Activated CD8-positive, alpha-beta memory T cell treated with anti-CD3 and anti-CD28 coated beads for 4 hours (primary cell): ENCODE measurements at regions not wholly inside any gene's neighbourhood (a gene's known extent, or its start where the extent isn't known, plus 50 kb on each side); places are given as distances from the start of the nearest gene placed in this dataset.

Source experiments
- DNase-seq, 2 donors: peaks; one replicate each; pipeline ENCODE4 v3.0.0-alpha.2; 2020; ENCODE audit warnings: low read depth in 2 of 2

GRCh38 chrX:9147726-9148125 lies 113.8 kb upstream of the FAM9B start:
- no peak for DNase-seq

GRCh38 chrX:9148615-9149399 lies 114.9 kb upstream of the FAM9B start:
- no peak for DNase-seq

GRCh38 chrX:9149501-9150245 lies 115.7 kb upstream of the FAM9B start:
- no peak for DNase-seq

DNA sequence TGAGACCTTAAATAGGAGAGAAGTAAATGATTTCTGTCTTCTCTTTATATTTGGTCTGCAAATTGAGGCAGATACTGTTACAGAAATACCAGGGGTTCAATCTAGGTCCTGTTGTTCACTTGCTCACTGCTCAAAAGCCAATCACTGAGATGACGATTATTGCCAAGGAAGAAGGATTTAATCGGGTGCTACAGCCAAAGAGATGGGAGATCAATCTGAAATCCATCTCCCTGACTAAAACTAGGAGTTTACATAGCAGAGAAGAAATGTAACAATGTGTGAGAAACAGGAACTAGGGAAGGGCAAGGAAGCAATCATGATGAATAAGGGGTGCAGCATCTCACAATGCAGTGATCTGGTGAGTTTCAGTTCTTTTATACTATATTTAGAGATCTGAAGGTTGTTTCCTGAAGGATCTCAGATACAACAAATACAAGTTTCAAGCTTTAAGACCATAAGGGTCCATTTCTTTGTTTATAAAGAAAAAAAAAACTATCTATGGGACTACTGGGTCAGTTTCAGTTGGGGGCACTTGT lies 117.9 kb upstream of the FAM9B start:
- DNase-seq: no peak

GRCh38 chrX:9153300-9153699 lies 119.4 kb upstream of the FAM9B start:
- DNase-seq: no peak

- no peak for DNase-seq
These were observed 124.7 kb upstream of the FAM9B start for GRCh38 chrX:9158611-9159010.

- DNase-seq: no peak
These were observed 126.9 kb upstream of the FAM9B start for GRCh38 chrX:9160698-9161329.

DNA sequence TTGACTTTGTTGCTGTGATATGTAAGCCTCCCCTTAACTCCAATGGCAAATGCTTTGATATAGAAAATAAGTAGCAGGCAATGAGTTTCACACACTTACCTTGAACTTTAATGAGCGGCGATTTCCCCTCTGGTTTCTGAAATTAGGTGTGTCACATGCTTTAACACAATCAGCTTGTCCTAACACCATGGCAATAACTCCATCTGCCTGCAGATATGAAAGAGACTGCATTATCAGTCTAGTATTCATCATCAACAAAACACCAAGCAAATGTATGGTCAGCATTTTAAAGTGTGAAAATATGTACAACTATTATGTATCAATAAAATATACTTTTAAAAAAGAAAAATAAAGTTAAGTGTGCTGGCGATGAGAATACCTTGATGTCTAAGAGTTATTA lies 128.8 kb upstream of the FAM9B start:
- DNase-seq: no peak

GRCh38 chrX:9163214-9163709 lies 129.3 kb upstream of the FAM9B start:
- no peak for DNase-seq

- no peak for DNase-seq
These were observed 130.2 kb upstream of the FAM9B start for GRCh38 chrX:9164086-9164485.

DNA sequence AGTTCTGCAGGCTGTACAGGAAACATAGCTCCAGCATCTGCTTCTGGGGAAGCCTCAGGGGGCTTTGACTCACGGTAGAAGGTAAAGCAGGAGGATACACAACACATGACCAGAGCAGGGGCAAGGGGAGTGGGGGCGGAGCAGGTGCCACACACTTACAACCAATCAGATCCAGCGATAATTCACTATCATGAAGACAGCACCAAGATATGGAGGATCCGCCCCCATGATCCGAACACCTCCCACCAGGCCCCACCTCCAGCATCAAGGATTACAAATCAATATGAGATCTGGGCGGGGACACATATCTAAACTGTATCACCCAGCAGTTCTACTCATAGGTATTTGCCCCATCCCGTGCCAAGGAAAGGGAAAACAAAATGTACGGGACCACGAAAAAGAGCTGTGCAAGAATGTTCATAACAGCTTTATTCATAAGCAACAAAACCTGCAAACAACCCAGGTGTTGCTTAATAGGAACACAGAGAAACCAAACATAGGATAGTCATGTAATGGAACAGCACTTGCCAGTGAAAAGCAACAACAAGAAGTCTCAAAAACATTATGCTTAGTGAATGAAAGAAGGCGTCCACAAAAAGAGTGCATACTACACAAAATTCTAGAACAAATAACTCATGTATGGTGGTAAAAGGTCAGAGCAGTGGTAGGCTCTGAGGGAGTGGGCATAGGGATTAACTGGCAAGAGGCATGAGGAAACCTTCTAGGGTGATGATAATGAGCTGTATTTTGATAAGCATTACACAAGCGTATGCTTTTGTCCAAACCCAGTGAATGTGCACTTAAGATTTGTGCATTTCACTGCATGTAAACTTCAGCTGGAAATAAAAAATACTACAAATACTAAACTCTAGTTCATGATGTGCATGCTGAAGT lies 130.9 kb upstream of the FAM9B start:
- DNase-seq: no peak

- DNase-seq: no peak
These were observed 132.6 kb upstream of the FAM9B start for GRCh38 chrX:9166584-9166944.

DNA sequence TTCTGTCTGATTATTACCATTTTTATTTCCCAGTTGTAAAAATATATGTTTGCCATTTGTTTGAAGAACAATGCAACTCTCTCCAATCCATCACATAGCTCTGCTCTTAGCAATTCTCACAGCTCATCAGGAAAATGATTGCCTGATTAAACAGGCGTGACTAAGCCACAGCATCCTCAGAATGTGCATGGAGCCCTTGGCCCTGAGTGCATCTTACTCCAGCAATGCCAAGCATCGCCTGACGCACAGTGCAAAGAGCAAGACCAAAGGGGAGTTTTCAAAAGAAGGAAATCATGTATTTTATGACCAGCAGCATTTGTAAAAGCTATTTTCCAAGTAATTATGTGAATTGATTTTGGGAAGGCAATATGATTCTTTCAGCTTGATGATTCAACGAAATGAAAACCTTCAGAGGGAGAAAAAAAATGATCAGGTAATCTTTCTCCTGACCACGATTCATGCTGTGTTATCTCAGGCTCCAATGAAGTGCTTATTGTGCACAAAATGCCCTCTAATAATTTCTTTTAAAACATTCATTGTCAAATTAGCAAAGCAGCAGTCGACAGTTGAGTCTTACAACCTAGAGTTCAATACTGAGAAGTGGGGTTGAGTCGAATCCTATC lies 138.0 kb upstream of the FAM9B start:
- DNase-seq: no peak

DNA sequence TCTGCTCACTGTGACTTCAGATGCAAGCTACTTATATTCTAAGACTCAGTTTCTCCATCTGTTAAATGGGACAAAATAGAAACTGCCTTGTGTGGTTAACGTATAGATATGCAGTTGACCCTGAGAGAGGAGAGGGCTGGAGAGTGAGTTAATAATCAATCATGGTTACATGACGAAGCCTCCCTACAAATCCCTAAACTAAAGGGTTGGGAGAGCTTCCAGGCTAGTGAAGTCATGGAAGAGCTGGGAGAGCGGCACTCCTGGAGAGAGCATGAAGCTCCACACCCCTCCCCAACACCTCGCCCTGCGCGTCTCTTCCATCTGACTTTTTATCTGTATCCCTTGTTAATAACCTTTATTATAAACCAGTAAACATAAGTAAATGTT lies 138.5 kb upstream of the FAM9B start:
- no peak for DNase-seq

DNA sequence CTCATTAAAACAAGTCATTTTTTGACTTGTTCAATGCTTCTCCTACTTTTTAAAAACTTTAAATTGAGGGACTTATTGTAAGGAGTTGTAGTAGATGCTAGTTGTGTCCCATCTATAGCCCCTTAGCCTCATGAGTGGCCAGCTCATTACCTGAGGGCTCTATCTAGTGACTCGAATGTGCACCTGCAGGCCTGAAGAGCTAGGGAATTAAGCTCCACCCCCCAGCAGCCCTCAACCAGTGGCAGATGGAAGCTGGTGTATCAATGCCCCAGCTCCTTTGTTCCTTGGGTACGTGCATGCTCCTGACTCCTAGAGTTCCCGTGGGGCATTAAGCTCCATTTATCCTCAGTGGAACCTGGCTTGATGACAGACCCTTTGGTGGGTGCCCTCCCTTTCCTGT lies 146.7 kb upstream of the FAM9B start:
- DNase-seq: no peak

DNA sequence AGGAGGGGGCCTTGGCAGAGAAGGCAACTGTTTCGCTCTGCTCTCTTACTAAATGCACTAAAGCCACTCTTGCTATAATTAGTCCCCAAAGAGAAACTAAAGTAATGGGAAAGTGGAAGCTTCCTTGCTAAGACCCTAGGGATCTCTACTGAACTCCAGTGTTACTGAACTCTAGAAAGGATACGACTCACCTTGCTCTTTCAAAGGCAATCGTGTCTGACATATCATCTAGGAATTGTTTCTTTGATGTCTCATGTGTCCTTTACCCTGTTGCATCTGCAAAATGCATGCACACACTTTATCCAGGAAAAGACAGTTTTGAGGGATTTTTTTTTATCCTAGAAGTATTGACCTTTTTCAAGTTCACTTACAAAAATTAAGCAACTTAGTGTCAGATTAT lies 148.1 kb upstream of the FAM9B start:
- no peak for DNase-seq

DNA sequence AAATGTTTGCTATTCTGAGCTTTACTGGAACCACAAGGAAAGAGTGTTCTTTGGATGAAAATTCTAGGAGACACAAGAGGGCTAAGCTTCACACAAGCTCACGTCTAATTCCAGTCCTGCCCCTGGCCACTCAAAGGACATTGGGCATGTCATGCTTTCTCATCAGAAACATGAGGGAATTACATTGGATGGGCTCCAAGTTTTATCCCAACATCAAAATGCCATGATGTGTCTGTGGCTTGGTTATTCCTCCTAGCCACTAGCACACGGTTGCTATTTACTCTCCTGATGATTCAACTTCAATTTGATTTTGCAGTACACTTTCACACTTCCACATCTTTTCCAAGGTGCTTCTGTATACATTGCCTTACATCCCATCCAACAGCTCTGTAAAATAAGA lies 149.6 kb upstream of the FAM9B start:
- DNase-seq: no peak

DNA sequence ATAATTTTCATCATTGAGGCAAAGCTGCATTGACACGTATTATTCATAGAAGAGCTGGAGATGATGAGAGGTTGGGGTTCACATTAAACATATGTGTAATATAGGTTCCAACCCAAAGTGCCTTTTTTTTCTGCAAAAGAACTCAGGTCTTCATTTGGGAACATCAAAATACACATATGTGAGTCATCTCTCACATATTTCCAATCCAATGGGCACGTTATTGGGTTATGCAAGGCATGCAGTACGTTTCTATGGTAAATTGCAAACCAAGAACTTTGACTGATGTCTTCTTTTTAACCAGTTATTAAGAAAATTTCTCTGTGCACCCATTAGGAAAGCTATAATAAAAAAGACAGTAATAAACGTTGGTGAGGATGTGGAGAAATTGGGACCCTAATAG lies 150.3 kb upstream of the FAM9B start:
- DNase-seq: no peak

GRCh38 chrX:9188117-9188516 lies 154.2 kb upstream of the FAM9B start:
- no peak for DNase-seq

GRCh38 chrX:9189286-9189685 lies 155.4 kb upstream of the FAM9B start:
- DNase-seq: no peak

DNA sequence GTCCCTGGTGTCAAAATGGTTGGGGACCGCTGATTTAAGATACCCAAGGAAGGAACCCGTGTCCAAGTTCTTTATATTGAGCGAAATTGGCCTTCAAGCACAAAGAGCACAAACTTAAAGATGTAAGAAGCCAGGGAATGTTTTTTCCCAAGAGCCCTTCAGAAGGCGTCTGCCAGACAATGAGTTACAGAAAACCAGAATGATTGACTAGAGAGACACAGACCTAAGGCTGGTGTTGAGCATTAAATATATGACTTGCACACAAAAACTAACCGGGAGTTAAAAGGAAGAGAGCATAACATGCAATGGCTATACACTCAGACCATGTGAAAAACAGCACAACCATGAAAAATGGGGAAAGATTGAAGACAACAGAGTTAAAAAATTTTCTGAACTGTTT lies 157.5 kb upstream of the FAM9B start:
- DNase-seq: no peak
